ENCODE measurements at regions not wholly inside any gene's neighbourhood (a gene's known extent, or its start where the extent isn't known, plus 50 kb on each side); places are given as distances from the start of the nearest gene placed in this dataset.

DNA sequence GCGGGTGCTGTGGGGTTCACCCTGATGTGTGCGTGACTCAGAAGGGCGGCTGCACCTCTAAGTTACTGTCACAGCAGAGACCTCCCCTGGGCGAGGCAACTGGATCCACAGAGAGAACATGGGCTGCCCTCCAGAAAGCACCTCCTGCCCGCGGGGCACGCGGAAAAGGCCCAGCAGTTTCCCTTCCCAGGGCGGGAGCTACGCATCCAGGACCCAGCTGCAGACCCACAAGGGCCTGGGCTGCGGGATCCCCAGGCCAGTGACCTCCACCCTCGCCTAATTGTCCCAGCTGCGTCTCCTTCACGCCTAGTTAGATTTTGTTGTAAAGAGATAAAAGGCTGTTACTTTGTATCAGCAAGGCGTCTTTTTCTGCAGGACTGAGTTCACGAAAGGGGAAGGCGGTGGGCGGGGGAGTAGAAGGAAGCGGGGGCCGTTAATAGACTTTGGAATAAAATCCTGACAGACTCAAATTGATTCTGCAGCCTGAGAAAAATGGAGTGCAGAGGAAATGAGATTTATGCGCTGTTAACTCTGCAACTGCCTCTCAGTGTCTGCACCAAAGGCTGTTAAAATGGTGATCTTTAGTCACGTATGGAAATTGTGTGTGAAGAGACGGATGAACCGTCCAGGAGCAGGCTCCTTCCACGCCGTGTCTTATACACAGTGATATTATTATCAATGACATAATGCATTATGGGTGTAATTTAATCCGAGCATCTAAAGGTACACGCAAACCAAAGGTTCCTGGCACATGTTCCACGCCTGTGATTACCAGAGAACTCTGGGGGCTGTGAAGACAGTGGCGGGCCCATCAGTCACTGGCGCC is 65.9 kb upstream of the FBRSL1 start:
- DNase-seq: no peak

DNA sequence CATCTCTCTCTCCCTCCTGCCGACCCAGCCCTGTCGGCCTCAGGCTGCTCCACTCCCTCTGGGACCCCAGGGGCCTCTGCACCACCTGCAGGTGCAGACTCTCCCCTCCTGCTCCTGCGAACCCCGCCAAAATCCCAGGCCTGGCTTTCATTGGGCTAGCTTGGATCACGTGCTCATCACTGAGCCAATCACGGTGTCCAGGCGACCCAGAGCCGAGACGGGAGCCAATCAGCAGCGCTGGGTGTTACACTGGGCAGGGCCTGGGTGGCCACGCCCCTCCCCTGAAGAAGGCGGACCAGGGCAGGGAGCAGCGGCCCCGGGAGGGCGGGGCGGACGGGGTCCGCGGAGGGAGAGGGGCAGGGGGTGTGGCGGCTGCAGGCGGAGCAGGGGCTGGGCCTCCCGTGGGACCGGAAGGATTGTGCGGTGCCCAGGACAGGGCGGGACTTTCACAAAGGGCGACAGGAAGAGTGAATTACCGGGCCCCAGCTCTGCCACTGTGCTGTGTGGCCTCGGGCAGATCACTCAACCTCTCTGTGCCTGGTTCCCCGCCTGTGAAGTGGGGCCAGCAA is 66.6 kb upstream of the FBRSL1 start:
- DNase-seq: no peak

DNA sequence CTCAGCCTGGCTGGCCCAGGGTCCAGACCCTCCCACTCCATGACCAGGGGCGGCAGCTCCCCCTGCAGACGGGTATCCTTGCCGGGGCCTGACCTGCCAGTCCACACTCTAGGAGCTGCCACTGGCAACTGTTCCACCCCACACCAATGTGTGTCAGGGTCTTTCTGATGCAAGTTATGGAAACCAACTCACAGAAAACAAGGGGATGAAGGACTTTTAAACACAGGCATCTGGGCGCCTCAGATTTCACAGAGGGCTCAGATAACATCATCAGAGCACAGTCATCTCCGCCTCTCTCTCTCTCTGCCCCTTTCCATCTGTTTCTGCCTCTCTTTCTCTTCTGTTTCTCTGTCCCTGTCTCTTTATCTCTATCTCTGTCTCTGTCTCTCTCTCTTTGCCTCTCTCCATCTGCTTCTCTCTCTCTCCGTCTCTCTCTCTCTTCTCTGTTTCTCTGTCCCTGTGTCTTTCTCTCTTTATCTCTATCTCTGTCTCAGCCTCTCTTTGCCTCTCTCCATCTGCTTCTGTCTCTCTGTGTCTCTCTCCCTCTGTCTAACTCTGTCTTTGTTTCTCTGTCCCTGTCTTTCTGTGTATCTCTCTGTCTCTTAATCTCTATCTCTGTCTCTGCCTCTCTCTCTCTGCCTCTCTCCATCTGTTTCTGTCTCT is 67.4 kb upstream of the FBRSL1 start:
- peak; percentile 81 for DNase-seq

DNA sequence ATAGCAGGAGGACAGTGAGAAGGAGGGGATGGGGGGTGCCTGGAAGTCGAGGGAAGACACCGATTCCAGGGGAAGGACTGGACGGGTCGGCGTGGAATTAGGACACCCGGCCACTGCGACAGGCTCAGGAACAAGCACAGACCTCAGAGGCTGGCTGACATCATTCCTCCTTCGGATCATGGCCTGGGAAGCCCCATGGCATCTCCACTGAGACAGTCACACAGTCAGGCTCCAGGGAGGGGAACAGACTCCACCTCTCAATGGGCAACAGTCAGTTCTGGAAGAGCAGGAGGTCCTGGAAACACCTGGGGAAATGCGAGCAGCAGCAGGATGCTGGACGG is 67.9 kb upstream of the FBRSL1 start:
- no peak for DNase-seq

DNA sequence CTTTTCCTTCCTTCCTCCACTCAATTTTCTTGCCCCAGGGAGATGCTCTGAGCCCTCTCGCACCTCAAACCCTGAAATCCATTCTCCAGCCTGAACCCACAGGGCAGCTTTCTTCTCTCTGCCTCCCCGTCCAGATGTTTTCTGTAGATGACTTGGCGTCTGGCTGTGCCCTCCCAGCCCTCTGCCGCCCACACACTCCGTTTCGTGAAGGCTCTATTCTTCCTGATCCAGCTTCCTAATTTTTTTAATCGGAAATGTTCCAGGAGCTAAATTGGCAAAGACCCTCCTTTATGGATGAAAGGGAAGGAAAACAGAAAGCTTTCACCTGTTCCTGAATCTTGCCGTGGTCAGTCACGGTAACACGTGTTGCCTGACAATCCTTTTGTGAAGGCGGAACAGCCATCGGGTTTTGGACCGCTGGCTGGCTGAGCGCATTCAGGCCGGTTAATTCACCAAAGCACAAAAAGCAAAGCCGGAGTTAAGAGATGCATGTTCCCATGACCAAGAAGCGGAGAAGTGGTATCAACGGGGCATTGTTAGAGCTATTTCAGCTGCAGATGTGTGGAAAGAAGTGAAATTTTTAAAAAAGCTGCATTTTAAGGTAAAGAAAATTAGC is 70.2 kb upstream of the FBRSL1 start:
- DNase-seq: no peak

GRCh38 chr12:132418393-132418925 is 71.5 kb upstream of the FBRSL1 start:
- no peak for DNase-seq

DNA sequence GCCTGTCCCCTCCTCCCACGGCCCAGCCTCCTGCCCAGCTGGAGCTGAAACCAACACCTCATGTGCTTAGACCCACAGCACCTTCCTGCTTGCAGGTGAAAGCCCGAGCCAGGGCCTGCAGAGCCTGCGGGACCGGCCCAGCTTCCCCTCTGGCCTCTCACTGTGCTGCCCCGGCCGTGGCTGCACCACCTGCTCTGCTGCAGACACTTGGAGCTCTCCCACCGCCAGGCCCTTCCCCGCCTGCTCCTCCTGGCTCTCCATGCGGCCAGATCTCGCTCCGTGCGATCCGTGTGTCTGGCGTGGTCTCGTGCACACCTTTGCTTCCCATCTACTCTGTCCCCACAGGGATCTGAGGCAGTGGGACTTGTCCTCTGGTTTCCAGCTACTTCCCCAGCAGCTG is 72.2 kb upstream of the FBRSL1 start:
- no peak for DNase-seq

GRCh38 chr12:132416827-132417226 is 73.1 kb upstream of the FBRSL1 start:
- no peak for DNase-seq

GRCh38 chr12:132416121-132416673 is 73.8 kb upstream of the FBRSL1 start:
- DNase-seq: no peak

DNA sequence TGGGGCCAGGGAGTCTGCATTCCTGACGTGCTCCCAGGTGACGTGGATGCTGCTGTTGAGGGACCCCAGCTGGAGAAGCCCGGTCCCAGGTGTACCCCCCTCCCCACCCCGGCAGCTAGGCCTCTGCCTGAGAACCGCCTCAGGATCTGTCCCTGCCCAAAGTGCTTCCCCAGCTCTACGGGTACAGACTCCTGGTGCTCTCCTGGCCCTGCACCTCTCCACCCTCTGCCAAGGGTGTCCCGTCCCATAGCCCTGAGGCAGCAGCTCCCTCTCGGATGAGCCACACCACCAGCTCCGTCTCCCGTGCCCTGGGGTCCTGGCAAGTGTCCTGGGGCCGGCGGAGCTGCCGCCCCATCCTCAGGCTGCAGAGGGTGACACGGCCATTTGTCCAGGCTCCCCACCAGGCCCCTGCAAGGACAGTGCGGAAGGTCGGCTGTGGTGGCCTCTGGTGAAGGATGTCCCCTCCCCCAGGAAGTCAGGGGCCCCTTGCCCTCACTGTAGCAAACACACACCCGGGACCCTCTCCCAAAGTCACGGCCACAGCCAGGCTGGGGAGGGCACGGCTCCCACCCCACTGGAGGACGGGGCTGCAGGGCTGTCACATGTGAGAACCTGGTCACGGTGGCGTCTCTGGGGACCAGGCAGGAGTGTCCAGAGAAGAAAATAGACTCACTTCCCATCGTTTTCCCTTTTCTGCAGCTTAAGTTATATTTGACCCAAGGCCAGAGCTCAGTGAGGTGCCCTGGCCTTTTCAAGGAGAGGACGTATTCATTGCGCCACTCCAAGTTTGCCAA is 74.4 kb upstream of the FBRSL1 start:
- DNase-seq: no peak

DNA sequence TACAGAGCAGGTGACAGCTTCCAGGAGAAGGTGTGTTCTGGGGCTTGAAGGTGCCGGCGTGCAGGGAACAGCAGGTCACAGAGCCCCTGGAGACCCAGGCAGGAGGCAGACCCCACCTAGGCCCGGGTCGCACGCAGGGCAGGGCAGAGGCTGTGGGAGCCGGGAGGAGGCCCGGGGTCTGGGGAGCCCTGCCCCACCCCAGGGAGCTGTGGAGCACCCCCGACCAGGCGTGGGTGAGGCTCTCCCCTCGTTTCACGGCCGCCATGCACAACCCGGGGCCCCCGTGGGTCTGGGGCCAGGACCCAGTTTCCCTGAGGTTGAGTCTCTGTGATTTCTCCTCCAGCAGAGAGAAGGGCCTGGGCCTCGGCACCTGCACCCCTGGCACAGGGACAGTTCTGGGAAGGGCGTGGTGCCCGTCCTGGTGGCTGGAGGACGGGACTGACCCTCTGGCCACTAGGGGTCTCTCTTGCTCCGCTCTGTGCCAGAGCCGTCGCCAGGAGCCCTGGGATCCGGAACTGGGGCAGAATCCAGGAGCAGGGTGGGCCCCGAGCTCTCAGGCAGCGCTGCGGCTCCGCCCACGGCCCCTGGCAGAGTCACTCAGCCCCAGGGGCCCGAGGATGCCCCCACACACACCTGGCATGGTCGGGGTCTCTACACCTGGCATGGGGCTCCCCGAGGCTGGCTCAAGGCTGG is 75.2 kb upstream of the FBRSL1 start:
- peak; percentile 91 for DNase-seq

DNA sequence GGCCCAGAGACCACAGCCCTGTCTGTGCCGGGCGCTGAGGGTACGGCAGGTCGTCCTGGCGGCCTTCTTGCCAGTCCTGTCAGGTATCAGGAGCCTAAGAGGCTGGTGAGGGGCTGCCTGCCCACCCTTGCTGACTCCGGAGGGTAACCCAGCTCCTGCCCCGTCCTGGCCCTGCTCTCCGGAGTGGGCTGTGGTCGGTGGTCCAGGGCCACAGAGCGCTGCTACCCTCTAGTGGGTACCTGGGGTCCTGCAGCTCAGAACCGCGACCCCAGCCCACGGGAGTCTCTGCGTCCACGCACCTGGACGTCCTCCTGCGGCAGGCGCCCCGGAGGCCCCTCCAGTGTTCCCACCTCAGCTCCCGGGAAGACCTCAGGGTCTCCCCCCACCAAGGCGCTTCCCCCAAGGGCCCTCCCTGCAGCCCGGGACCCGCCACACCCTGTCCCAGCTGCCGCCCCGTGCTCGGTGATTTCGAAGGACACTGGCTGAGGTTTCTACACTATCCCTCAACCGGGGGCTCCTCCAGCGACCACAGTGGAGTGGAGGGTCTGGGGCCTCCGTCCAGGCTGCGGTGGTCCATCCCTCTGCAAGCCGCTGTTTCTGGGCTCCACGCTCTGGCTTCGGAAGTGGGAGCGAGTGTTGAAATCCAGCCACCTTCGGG is 75.9 kb upstream of the FBRSL1 start:
- DNase-seq: peak; percentile 81

DNA sequence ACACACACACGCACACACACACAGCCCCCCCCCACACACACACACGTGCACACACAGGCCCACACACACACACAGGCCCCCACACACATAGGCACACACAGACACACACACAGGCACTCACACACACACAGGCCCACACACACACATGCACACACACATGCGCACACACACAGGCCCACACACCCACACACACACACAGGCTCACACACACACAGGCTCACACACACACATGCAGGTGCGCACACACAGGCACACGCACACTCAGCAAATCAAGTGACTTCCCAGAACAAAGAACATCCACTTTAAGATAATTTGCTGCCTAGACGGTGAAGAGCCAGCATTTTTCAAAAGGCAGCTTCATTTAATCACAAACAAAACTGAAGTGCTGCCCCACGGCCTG is 78.5 kb upstream of the FBRSL1 start:
- no peak for DNase-seq

DNA sequence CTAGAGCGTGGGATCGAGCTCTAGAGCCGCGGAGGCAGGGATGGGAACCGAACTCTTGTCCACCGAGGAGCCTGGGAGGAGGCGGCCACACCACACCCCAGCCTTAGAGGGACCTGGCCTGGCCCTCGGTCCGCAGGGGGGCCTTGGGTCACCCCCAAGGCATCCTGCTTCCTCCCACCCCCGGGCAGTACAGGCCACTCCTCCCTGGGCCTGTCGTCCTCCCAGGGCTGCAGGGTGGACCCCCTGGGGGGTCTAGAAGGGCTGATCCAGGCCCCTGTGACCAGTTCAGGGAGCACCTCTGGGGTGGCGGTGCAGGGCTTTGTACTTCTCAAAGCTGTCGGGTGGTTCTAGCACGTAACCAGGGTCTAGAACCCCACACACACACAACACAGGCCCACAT is 79.1 kb upstream of the FBRSL1 start:
- DNase-seq: no peak

DNA sequence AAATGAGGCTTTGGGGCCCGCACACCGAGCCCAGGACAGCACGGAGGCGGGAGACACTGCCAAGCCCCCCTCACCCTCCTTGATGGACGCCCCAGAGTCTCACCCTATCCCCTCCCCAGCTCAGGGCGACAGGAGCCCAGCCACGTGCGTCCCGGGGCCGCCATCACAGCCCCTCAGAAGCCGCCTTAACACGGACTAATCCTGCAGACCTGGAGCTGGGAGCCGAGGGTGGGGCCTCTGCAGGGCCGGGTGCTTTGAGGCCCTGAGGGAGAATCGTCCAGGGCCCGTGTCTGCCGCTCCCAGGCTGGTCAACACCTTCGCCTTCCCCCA is 79.7 kb upstream of the FBRSL1 start:
- no peak for DNase-seq

- no peak for DNase-seq
These were observed 80.3 kb upstream of the FBRSL1 start for GRCh38 chr12:132409495-132410295.

DNA sequence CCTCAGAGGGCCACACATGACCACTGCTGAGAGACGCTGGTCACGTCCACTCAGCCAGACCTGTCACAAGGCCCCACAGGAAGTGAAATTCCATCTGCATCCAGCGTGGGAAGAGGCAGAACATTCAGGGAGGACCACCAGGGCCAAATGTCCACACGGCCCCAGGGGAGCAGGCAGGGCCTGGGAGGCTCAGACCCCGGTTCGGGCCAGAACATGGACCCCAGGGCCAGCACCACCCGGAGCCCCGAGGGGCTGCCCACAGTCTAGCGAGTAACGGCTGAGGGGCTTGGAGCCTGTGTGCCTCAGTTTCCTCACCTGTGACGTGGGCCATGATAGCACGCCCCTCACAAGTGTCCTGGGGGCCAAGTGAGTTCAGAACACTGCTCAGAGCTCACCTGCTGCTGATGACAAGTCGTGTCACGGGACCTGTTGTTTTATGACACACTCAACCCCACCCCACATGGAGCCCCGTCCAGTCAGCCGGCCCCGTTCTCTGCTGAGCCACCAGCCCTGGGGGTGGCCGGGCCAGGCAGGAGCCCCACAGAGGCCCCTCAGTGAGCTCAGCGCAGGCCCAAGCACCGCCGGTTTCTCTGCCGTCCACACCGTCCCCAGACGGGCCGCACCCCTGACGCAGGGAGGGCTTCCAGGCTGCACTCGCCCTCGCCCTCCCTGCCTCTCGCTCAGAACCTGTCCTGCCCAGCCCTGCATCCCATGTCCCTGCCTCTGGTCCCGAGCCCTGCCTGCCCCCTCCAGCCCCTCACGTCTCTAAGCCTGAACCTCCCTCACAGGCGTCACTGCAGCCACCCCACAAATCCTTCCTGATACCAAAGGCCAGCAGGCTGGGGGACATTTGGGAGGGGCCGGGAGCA is 79.5 kb upstream of the GALNT9 start:
- DNase-seq: no peak

GRCh38 chr12:132407992-132408391 is 78.6 kb upstream of the GALNT9 start:
- no peak for DNase-seq

DNA sequence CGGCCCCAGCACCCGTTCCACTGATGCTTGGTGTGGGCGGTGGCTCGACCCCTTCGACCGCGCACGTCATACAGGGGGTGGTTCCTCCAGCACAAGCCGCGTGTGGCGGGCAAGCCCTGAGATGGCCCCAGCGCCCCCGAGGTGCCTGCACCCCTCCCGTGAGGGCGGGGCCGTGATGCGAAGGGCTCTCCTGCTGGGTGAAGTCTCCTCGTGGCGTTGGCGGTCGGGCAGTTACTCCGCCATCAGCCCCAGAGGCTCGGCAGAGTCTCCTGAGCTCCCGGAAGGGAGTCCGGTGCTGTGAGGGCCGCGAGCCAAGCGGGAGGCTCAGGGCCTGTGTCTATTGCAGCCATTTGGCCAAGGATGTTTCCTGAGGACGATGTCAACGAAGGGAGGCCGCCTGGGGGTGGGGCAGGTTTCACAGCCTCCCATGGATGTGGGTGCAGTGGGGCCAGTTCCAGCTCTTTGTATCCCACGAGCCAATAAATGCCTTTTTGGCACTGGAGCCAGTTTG is 78.1 kb upstream of the GALNT9 start:
- no peak for DNase-seq
